ENCODE measurements at regions not wholly inside any gene's neighbourhood (a gene's known extent, or its start where the extent isn't known, plus 50 kb on each side); places are given as distances from the start of the nearest gene placed in this dataset.
"Not testable (repeated sequence)": the region's sequence is repeated elsewhere in the genome, so short reads cannot be mapped to it uniquely, and the experiment has no call there.

DNA sequence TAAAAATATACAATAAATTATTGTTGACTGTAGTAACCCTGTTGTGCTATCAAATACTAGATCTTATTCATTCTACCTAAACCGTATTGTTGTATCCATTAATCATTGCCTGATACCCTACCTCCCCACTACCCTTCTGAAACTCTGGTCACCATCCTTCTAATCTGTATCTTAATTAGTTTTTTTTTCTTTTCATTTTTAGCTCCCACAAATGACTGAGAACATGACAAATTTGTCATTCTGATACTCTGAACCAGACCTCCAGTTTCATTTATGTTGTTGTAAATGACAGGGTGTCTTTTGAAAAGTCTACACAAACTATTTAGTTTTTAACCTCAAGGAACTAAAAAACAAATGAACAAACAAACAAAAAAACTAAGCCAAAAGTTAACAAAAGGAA is 185.1 kb downstream of the ZFY start:
- H3K4me3 Mint-ChIP-seq; H3K27me3 Mint-ChIP-seq (ENCODE audit: insufficient read depth); H3K9me3 Mint-ChIP-seq; H3K27ac Mint-ChIP-seq; H3K36me3 Mint-ChIP-seq (ENCODE audit: low read depth); DNase-seq; H3K4me1 Mint-ChIP-seq (ENCODE audit: low read depth): not testable (repeated sequence)

DNA sequence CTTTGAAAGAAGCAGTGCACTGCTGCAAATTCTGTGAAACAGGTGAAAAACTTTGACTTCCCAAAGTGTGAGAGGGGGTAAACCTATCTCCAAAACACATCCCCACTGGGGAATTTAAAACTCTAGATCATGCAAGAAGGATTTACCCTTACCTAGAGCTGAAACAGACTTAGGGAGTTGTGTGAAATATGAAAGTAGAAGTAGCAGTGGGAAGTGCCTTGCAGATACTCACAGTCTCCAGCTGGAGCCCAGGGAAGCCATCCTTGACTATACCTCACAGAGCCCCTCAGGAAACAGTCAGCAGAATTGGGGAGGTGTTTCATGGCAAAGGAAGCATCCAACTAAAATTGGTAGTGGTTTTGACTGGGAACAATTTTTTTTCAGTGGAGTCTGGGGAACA is 185.5 kb downstream of the ZFY start:
- H3K9me3 Mint-ChIP-seq; H3K4me1 Mint-ChIP-seq (ENCODE audit: low read depth); H3K27me3 Mint-ChIP-seq (ENCODE audit: insufficient read depth); H3K27ac Mint-ChIP-seq; H3K4me3 Mint-ChIP-seq; H3K36me3 Mint-ChIP-seq (ENCODE audit: low read depth); DNase-seq: not testable (repeated sequence)

DNA sequence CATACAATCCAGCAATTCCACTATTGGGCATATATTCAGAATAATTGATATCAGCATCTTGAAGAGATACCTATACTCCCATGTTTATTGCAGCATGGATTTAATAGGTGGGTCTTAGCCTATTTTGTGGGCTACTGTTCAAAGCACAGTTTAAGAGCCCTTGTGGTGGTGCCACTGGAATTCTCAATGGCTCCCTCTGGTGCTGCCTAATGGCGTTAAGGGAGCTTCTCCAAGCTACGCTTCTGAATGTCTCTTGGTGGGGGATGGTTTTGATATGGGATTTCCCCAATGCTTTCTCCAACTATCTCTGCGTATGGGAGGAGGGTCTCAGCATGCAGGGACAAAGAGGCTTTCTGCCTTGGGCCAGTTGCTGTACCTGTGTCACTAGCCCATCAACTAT is 188.3 kb downstream of the ZFY start:
- not testable (repeated sequence) for H3K27me3 Mint-ChIP-seq (ENCODE audit: insufficient read depth); H3K27ac Mint-ChIP-seq; H3K9me3 Mint-ChIP-seq; H3K4me3 Mint-ChIP-seq; H3K4me1 Mint-ChIP-seq (ENCODE audit: low read depth); DNase-seq; H3K36me3 Mint-ChIP-seq (ENCODE audit: low read depth)

DNA sequence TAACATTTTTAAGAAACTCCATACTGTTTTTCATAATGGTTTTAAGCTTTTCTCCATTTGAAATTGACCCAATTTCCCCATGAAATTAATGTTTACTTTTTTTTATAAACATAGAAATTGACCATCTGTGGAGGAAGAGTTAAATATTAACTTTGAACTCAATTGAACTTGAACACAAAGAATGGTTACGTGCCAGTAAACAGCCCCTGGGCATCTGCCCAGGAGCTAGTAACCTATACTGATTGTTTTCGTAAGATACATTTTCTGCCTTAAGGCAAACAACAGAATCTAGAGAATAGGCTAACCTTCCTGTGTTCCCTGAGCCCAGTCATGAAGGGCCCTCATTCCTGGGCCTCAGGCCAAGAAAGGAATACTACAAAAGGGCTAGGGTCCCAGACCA is 235.9 kb downstream of the ZFY start:
- not testable (repeated sequence) for DNase-seq; H3K27ac Mint-ChIP-seq; H3K9me3 Mint-ChIP-seq; H3K36me3 Mint-ChIP-seq (ENCODE audit: low read depth); H3K27me3 Mint-ChIP-seq (ENCODE audit: insufficient read depth); H3K4me1 Mint-ChIP-seq (ENCODE audit: low read depth); H3K4me3 Mint-ChIP-seq

DNA sequence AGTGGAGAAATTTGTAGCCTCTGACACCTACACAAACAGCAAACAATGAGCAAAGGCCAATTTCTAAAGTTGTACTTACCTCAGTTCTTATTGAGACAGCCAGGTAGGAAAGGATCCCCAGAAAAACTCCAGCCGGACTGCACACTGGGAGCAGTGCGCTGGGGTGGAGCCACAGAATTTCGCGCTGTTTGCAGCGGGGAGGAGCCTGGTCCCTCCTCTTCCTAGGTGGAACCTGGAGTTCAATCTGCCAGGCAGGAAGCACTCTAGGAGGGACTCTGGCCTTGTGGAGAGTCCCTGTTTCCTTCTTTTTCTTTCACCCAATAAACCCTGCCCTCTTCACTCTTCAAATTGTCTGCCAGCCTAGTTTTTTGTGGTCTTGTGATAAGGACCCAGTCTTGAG is 259.9 kb downstream of the ZFY start:
- not testable (repeated sequence) for H3K36me3 Mint-ChIP-seq (ENCODE audit: low read depth); H3K9me3 Mint-ChIP-seq; H3K4me1 Mint-ChIP-seq (ENCODE audit: low read depth); DNase-seq; H3K27me3 Mint-ChIP-seq (ENCODE audit: insufficient read depth); H3K27ac Mint-ChIP-seq; H3K4me3 Mint-ChIP-seq

DNA sequence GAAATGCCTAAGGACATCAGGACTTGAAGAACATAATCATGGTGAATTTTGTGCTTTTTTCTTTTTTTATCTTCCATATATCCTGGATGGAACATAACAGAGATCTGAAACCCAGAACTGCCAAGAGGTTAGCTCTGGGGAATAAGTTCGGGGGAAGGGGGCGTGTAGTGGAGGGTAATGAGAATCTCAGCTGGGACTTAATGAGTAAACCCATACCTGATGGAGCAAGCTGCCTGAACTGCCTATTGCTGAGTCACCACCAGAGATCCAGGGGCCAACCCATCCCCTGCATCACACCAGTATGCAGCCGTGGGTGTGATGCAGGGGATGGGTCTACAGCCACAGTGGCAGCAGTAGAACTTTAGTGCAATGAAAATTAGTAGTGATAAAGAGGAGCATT is 267.1 kb downstream of the ZFY start:
- H3K9me3 Mint-ChIP-seq; H3K27me3 Mint-ChIP-seq (ENCODE audit: insufficient read depth); DNase-seq; H3K4me1 Mint-ChIP-seq (ENCODE audit: low read depth); H3K4me3 Mint-ChIP-seq; H3K27ac Mint-ChIP-seq; H3K36me3 Mint-ChIP-seq (ENCODE audit: low read depth): not testable (repeated sequence)

DNA sequence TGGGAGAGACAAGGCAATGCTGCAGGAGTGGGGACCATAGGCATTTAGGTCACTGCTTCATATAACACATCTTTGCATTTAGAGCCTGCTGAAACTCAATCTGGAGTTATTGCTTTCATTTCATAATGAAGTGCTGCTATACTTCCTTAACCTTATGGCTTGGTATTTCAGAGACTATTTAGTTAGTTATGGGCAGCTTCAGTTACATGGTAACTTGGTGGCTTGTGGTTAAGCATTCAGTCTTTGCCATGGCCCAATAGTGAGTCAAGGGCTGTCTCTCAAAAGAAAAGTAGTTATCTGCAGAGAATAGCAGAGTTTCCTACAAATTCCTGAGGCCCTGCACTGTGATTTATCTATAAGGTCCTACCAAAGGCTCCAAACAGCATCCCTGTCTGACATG is 271.6 kb downstream of the ZFY start:
- DNase-seq; H3K4me3 Mint-ChIP-seq; H3K4me1 Mint-ChIP-seq (ENCODE audit: low read depth); H3K36me3 Mint-ChIP-seq (ENCODE audit: low read depth); H3K27me3 Mint-ChIP-seq (ENCODE audit: insufficient read depth); H3K9me3 Mint-ChIP-seq; H3K27ac Mint-ChIP-seq: not testable (repeated sequence)

DNA sequence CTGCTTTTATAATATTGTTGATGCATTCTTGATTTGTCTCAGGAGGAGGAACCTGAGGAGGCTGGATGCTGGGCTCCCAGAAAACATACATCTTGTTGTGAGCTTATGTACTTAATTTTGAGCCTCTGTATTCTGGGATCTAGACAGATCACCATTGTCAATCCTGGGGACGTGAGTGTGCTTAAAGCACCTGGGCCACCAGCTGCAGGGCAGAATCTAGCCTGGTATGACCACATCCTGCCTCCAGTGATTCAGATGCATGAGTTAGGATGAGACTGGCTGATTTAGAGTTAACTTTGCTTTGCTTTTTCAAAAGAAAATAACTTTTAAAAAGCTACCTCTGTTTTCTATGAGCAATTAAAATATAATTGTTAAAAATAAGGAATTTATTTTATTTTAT is 278.0 kb downstream of the ZFY start:
- H3K27ac Mint-ChIP-seq; H3K36me3 Mint-ChIP-seq (ENCODE audit: low read depth); H3K9me3 Mint-ChIP-seq; H3K4me3 Mint-ChIP-seq; H3K4me1 Mint-ChIP-seq (ENCODE audit: low read depth); DNase-seq; H3K27me3 Mint-ChIP-seq (ENCODE audit: insufficient read depth): not testable (repeated sequence)

DNA sequence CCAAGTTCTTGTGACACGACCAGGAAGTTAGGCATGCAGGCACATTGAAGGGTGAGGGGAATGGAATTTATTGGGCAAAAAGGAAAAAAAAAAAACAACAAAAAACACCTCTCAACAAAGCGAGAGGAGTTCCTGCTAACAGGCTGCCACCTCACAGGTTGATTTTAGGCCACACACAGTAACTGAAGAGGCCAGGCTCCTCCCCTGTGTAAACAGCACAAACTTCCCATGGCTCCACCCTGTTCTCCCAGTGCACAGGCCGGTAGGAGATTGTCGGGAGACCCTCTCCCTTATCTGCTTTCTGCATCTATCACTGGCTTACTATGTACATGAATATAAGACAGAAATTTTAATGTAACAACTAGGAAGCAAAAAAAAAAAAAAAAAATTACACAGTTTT is 283.0 kb downstream of the ZFY start:
- H3K27ac Mint-ChIP-seq; H3K9me3 Mint-ChIP-seq; H3K4me1 Mint-ChIP-seq (ENCODE audit: low read depth); DNase-seq; H3K27me3 Mint-ChIP-seq (ENCODE audit: insufficient read depth); H3K36me3 Mint-ChIP-seq (ENCODE audit: low read depth); H3K4me3 Mint-ChIP-seq: not testable (repeated sequence)

DNA sequence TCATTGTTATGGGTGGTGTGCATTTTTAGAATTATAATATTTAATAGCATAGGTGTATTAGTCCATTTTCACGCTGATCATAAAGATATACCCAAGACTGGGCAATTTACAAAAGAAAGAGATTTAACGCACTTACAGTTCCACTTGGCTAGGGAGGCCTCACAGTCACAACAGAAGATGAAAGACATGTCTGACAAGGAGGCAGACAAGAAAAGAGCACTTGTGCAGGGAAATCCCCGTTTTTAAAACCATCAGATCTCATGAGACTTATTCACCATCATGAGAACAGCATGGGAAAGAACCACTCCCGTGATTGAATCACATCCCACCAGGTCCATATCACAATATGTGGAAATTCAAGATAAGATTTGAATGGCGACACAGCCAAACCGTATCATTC is 283.4 kb downstream of the ZFY start:
- H3K9me3 Mint-ChIP-seq; H3K4me3 Mint-ChIP-seq; H3K36me3 Mint-ChIP-seq (ENCODE audit: low read depth); H3K27ac Mint-ChIP-seq; H3K4me1 Mint-ChIP-seq (ENCODE audit: low read depth); H3K27me3 Mint-ChIP-seq (ENCODE audit: insufficient read depth); DNase-seq: not testable (repeated sequence)

DNA sequence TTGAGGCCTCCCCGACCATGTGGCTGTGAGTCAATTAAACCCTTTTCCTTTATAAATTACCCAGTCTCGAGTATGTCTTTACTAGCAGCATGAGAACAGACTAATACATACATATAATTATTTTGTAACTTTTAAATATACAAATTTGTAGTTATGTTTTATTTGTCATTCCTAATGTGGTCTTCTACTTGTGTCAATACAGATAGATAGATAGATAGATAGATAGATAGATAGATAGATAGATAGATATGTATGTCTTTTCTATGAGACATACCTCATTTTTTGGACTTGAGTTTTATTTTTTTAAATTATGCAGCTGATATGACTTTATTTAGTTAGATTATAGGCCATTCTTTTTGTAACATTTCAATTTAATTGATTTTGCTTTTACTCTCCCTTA is 316.0 kb upstream of the TGIF2LY start:
- not testable (repeated sequence) for DNase-seq; H3K4me3 Mint-ChIP-seq; H3K9me3 Mint-ChIP-seq; H3K36me3 Mint-ChIP-seq (ENCODE audit: low read depth); H3K27me3 Mint-ChIP-seq (ENCODE audit: insufficient read depth); H3K27ac Mint-ChIP-seq; H3K4me1 Mint-ChIP-seq (ENCODE audit: low read depth)

DNA sequence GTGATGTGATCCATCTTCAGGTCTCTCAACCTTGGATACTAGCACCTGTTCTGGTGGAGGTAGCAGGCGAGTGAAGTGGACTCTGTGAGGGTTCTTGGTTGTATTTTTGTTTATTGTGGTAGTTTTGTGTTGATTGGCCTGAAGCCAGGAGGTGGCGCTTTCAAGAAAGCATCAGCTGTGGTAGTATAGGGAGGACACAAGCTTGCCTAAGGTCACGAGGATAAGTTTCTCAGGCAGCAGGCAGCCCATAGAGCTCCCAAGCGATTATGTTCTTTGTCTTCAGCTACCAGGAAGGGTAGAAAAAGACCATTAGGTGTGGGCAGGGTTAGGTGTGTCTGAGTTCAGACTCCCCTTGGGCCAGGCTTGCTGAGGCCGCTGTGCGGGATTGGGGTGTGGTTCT is 290.8 kb upstream of the TGIF2LY start:
- not testable (repeated sequence) for H3K27ac Mint-ChIP-seq; H3K27me3 Mint-ChIP-seq (ENCODE audit: insufficient read depth); DNase-seq; H3K4me3 Mint-ChIP-seq; H3K9me3 Mint-ChIP-seq; H3K4me1 Mint-ChIP-seq (ENCODE audit: low read depth); H3K36me3 Mint-ChIP-seq (ENCODE audit: low read depth)

DNA sequence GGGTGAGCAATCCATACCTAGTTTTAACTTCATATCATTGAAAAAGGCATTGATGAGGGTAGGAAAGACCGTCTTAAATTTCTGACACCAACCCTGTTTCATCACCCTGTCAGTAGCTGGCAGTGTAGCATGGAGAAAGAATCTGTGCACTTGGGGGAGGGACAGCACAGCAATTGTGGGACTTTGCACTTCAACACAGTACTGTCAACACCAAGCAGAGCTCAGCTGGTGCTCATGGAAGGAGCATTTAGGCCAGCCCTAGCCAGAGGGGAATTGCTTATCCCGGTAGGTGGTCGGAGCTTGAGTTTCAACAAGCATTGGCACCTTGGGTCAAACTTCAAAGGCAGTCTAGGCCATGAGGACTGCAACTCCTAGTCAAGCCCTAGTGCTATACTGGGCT is 281.6 kb upstream of the TGIF2LY start:
- not testable (repeated sequence) for H3K4me1 Mint-ChIP-seq (ENCODE audit: low read depth); H3K27ac Mint-ChIP-seq; H3K27me3 Mint-ChIP-seq (ENCODE audit: insufficient read depth); H3K9me3 Mint-ChIP-seq; H3K4me3 Mint-ChIP-seq; H3K36me3 Mint-ChIP-seq (ENCODE audit: low read depth); DNase-seq

DNA sequence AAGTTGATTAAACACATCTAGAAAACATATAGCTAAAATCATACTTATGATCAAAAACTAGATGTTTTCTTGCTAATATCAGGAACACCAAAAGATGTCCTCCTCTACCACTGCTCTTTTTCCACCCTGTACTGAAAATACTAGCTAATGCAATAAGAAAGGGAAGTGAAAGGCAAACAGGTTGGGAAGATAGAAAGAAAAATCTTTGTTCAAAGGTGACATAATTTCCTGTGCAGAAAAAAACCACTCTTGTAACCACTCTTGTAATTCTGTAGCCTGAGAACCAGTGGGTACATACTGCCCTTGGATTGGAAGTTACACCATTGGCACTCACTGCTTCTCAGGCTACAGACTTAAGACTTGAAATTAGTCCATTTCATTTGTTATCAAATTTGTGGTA is 258.9 kb upstream of the TGIF2LY start:
- not testable (repeated sequence) for H3K4me1 Mint-ChIP-seq (ENCODE audit: low read depth); H3K27me3 Mint-ChIP-seq (ENCODE audit: insufficient read depth); H3K36me3 Mint-ChIP-seq (ENCODE audit: low read depth); DNase-seq; H3K9me3 Mint-ChIP-seq; H3K27ac Mint-ChIP-seq; H3K4me3 Mint-ChIP-seq

DNA sequence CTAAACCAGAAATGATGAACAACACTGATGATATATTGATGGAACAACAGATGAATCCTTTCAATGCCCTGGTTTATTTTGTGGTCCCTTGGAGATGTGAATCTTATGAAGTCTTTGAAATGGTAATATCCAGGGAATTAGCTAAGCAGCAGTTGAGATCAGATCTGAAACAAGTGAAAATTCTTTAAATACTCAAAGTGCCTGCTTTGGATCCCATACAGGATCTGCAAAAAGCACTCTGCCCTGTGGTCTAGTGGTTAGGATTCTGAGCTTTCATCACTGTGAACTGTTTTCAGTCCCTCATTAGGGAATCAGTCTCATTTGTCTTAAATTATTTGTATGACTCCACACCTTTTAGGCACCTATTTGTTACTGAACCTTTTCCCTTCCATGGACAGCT is 211.3 kb upstream of the TGIF2LY start:
- H3K27me3 Mint-ChIP-seq (ENCODE audit: insufficient read depth); H3K9me3 Mint-ChIP-seq; H3K36me3 Mint-ChIP-seq (ENCODE audit: low read depth); DNase-seq; H3K4me1 Mint-ChIP-seq (ENCODE audit: low read depth); H3K27ac Mint-ChIP-seq; H3K4me3 Mint-ChIP-seq: not testable (repeated sequence)
